Esophagus muscularis mucosa (tissue), 4 donors: ENCODE measurements at regions not wholly inside any gene's neighbourhood (a gene's known extent, or its start where the extent isn't known, plus 50 kb on each side); places are given as distances from the start of the nearest gene placed in this dataset.

Experiments used
- DNase-seq: peaks from one replicate; pipeline ENCODE4 v3.0.0-alpha.2; 2017; ENCODE audit errors: extremely low spot score
- H3K27ac ChIP-seq, 4 donors: fragments of 200-600 bp; sonication (generic); replicated peaks in 1 of 4; 1 replicate in 3 of 4; 2 replicates in 1 of 4; pipeline ENCODE4 v1.5.1; 2016 to 2019; ENCODE audit warnings: mild to moderate bottlenecking in 1 of 4
- H3K27me3 ChIP-seq, 4 donors: fragments of 200-600 bp; sonication (generic); one replicate each; pipeline versions ENCODE4 v1.5.1 to v1.6.0; 2016 to 2019
- H3K36me3 ChIP-seq, 4 donors: fragments of 200-600 bp; sonication (generic); one replicate each; pipeline ENCODE4 v1.5.1; 2016 to 2019
- H3K4me1 ChIP-seq, 4 donors: fragments of 200-600 bp; sonication (generic); one replicate each; pipeline ENCODE4 v1.5.1; 2016 to 2019
- H3K4me3 ChIP-seq, 4 donors: fragments of 200-600 bp; sonication (generic); 1 replicate in 2 of 4; 2 replicates in 2 of 4; pipeline ENCODE4 v1.5.1; 2016 to 2019; ENCODE audit warnings: mild to moderate bottlenecking in 4 of 4, moderate library complexity in 1 of 4
- H3K9me3 ChIP-seq, 4 donors: fragments of 200-600 bp; sonication (generic); 1 replicate in 3 of 4; 2 replicates in 1 of 4; pipeline ENCODE4 v1.5.1; 2016 to 2019
- CTCF ChIP-seq, 3 experiments: fragments of 200-600 bp in 2 of 3; fragments of 450-650 bp in 1 of 3; sonication (generic) in 2 of 3; IDR thresholded peaks; one replicate each; pipeline ENCODE4 v1.5.1; 2017 to 2019; ENCODE audit warnings: antibody characterized with exemption in 3 of 3, mild to moderate bottlenecking in 2 of 3, moderate library complexity in 1 of 3
- EP300 ChIP-seq: sonication (generic); formaldehyde crosslinking; IDR thresholded peaks from one replicate; pipeline ENCODE4 v1.6.1; 2017; ENCODE audit warnings: antibody characterized with exemption
- POLR2A ChIP-seq: fragments of 450-650 bp; IDR thresholded peaks from one replicate; pipeline ENCODE4 v1.6.1; 2017; ENCODE audit warnings: antibody characterized with exemption, moderate library complexity, mild to moderate bottlenecking, low read depth
- POLR2AphosphoS5 ChIP-seq, 2 donors: sonication (generic); formaldehyde crosslinking; IDR thresholded peaks; one replicate each; pipeline ENCODE4 v1.6.1; 2017; ENCODE audit warnings: antibody characterized with exemption in 2 of 2
- WGBS: methylation state at CpG from one replicate; pipeline ENCODE4 v1.1.5; 2018; 5-methylcytosine and 5-hydroxymethylcytosine counted together
- intact Hi-C: fragments of 100-400 bp; cut with DNase I; formaldehyde crosslinking; loops from one replicate; pipeline ENCODE4 v1.15.1; 2023

GRCh38 chr6:752438-752837 lies 59.5 kb upstream of the EXOC2 start:
- no peaks in the 10 kb centered on the region for H3K36me3 ChIP-seq
- TF ChIP-seq POLR2A (no peak), POLR2AphosphoS5 (IDR thresholded peaks at IDR 0.05) (no peak), CTCF (IDR thresholded peaks at IDR 0.05) (no peak), EP300 (no peak)
- H3K4me3 ChIP-seq: no peak overlapping the region
- 83% methylated on average over 2 of the region's 2 CpGs for WGBS
- H3K27me3 ChIP-seq: no peaks in the 10 kb centered on the region
- no peaks in the 10 kb centered on the region for H3K9me3 ChIP-seq
- intact Hi-C loops: no loop called here
- H3K4me1 ChIP-seq: no peaks in the 10 kb centered on the region
- no peak overlapping the region for H3K27ac ChIP-seq
- DNase-seq: no peak

GRCh38 chr6:751765-752164 lies 58.8 kb upstream of the EXOC2 start:
- intact Hi-C loops: no loop called here
- Histone ChIP-seq H3K4me1 (no peaks in the 10 kb centered on the region), H3K36me3 (no peaks in the 10 kb centered on the region), H3K9me3 (no peaks in the 10 kb centered on the region), H3K27me3 (no peaks in the 10 kb centered on the region), H3K27ac (no peak overlapping the region), H3K4me3 (no peak overlapping the region)
- 67% methylated on average over 4 of the region's 4 CpGs for WGBS
- TF ChIP-seq EP300 (no peak), CTCF (IDR thresholded peaks at IDR 0.05) (no peak), POLR2A (no peak), POLR2AphosphoS5 (IDR thresholded peaks at IDR 0.05) (no peak)
- DNase-seq: no peak

- H3K27me3 ChIP-seq: no peaks in the 10 kb centered on the region
- no peaks in the 10 kb centered on the region for H3K9me3 ChIP-seq
- H3K4me3 ChIP-seq: no peak overlapping the region
- intact Hi-C loops: no loop called here
- no peak for DNase-seq
- WGBS: 86% methylated on average over 4 of the region's 4 CpGs
- H3K4me1 ChIP-seq: no peaks in the 10 kb centered on the region
- TF ChIP-seq POLR2A: no peak
- TF ChIP-seq EP300: no peak
- no peak for TF ChIP-seq CTCF (IDR thresholded peaks at IDR 0.05)
- TF ChIP-seq POLR2AphosphoS5 (IDR thresholded peaks at IDR 0.05): no peak
- no peak overlapping the region for H3K27ac ChIP-seq
- no peaks in the 10 kb centered on the region for H3K36me3 ChIP-seq
These were observed 55.0 kb upstream of the EXOC2 start for GRCh38 chr6:747921-748320.

GRCh38 chr6:747028-747427 lies 54.1 kb upstream of the EXOC2 start:
- Histone ChIP-seq H3K36me3 (no peaks in the 10 kb centered on the region), H3K4me3 (no peak overlapping the region), H3K9me3 (no peaks in the 10 kb centered on the region), H3K27me3 (no peaks in the 10 kb centered on the region), H3K27ac (no peak overlapping the region), H3K4me1 (no peaks in the 10 kb centered on the region)
- no peak for DNase-seq
- TF ChIP-seq CTCF (IDR thresholded peaks at IDR 0.05) (no peak), POLR2A (no peak), POLR2AphosphoS5 (IDR thresholded peaks at IDR 0.05) (no peak), EP300 (no peak)
- WGBS: 72% methylated on average over 4 of the region's 4 CpGs
- intact Hi-C loops: no loop called here

- H3K4me1 ChIP-seq: no peaks in the 10 kb centered on the region
- no peak overlapping the region for H3K27ac ChIP-seq
- no peak overlapping the region for H3K4me3 ChIP-seq
- H3K27me3 ChIP-seq: no peaks in the 10 kb centered on the region
- H3K36me3 ChIP-seq: no peaks in the 10 kb centered on the region
- 92% methylated on average over 7 of the region's 7 CpGs for WGBS
- intact Hi-C loops: no loop called here
- TF ChIP-seq CTCF (IDR thresholded peaks at IDR 0.05) (no peak), POLR2AphosphoS5 (IDR thresholded peaks at IDR 0.05) (no peak), POLR2A (no peak), EP300 (no peak)
- H3K9me3 ChIP-seq: no peaks in the 10 kb centered on the region
- DNase-seq: no peak
These were observed 51.9 kb upstream of the EXOC2 start for GRCh38 chr6:744666-745353.
